ENCODE measurements at regions not wholly inside any gene's neighbourhood (a gene's known extent, or its start where the extent isn't known, plus 50 kb on each side); places are given as distances from the start of the nearest gene placed in this dataset.

DNA sequence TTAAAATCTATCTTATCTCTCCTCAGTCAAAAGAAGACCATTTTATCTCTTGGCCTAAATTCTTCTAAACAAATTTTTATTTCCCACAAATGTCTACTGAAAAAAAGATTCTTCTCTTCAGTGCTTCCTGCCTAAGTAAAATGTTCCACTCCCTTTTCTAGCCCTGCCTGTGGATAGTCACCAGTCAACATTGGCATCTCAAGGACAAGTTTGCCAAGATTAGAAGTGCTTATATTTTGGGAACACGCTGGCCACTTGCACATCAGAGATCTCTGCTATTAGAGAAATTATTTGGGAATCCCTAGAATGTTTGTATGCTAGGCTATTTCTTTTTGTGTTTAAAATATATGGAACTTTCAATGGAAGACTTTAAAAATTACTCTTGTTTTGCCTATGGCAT is 758.2 kb upstream of the CDH7 start:
- DNase-seq (ENCODE audit: low read depth, low spot score) = no peak

DNA sequence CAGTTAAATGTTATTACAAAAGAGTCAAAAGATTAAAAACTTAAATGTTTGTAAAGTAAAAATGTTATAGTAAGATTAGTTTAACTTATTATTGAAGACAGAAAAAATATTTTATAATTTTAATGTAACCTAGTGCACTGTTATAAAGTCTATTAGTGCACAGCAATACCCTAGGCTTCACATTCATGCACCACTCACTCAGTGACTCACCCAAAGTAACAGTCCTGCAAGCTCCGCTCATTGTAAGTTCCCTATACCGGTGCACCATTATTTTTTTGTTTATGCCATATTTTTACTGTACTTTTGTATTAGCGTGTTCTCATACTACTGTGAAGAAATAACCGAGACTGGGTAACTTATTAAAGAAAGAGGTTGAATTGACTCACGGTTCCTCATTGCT is 759.7 kb upstream of the CDH7 start:
- no peak for DNase-seq (ENCODE audit: low read depth, low spot score)

DNA sequence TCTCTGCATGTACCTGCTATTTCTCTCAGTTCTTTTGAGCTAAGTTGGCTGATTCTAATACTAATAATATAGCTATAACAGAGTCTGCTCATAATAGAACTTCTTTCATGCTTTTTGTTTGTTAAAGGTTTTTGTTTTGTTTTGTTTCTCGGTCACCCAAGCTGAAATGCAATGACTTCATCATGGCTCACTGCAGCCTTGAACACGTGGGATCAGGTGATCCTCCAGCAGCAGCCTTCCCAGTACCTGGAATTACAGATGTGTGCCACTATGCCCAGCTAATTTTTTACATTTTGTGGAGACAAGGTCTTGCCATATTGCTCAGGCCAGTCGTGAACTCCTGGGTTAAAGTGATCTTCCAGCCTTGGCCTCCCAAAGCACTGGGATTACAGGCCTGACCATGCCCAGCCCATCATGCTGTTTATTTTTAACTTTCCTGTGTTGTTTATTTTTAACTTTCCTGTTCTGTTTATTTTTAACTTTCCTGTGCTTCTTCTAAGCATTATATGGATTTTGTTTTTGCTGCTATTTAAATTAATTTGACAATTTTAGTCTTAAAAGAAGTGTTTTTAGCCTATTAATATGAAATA is 763.8 kb upstream of the CDH7 start:
- no peak for DNase-seq (ENCODE audit: low read depth, low spot score)

- no peak for DNase-seq (ENCODE audit: low read depth, low spot score)
These were observed 767.1 kb upstream of the CDH7 start for GRCh38 chr18:64983497-64984238.

GRCh38 chr18:64982414-64983055 is 768.3 kb upstream of the CDH7 start:
- no peak for DNase-seq (ENCODE audit: low read depth, low spot score)

GRCh38 chr18:64981915-64982314 is 768.9 kb upstream of the CDH7 start:
- no peak for DNase-seq (ENCODE audit: low read depth, low spot score)

DNA sequence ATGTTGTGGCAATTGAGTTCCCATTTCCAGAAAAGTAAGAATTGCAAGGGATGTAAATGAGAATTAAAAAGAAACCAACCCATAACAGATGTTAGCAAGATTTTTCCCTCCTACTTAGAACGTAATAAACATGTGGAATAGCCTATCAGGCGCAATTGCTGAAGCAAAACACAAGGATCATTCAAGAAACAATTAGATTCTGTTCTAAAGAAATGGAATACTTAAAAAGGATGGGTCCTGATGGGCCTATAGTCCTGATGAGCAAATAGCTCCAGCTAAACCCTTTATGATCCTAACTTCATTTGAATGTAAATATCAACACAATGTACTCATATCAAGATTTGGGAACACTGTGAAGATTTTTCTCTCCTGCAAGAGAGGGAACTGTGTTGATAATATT is 771.0 kb upstream of the CDH7 start:
- no peak for DNase-seq (ENCODE audit: low read depth, low spot score)

- no peak for DNase-seq (ENCODE audit: low read depth, low spot score)
These were observed 776.3 kb upstream of the CDH7 start for GRCh38 chr18:64974391-64975125.

GRCh38 chr18:64972545-64972944 is 778.3 kb upstream of the CDH7 start:
- no peak for DNase-seq (ENCODE audit: low read depth, low spot score)

DNA sequence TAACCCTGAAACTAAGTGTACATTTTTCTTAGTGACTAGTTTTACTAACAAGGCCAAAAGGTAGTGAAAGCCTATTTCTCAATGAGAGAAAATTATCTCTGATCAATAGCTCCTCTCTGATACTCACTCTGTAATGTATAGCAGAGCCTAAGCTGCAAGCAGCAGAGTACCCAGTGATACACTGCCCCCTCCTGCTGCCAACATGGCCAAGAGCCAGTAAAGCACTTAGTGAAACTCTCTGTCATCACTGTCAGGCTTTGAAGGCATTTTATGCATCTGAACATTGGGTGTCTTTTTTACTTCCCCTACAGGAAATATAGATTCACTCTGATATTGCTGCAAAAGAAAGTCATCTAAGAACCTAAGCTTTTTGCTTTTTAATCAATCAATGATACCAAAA is 784.1 kb upstream of the CDH7 start:
- no peak for DNase-seq (ENCODE audit: low read depth, low spot score)

DNA sequence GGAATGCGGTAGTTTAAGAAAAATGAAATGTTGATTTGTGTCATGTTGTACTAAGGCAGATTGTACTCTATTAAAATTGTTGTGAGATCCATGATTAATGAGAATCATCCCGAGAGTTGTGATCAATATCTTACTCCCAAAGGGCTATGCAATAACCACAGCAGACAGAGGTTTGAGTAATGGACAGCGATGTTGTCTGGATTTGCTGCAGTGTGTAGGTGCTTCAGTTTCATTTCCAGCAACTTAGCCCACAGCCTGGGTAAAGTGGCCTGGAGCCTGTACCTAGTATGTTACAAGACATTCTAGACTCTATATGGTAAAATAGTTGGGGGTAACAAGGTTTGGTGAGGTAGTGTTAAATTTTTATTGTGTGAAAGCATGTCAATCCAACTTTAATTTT is 794.3 kb upstream of the CDH7 start:
- DNase-seq (ENCODE audit: low read depth, low spot score) = no peak

- no peak for DNase-seq (ENCODE audit: low read depth, low spot score)
These were observed 800.9 kb upstream of the CDH7 start for GRCh38 chr18:64949885-64950284.

DNA sequence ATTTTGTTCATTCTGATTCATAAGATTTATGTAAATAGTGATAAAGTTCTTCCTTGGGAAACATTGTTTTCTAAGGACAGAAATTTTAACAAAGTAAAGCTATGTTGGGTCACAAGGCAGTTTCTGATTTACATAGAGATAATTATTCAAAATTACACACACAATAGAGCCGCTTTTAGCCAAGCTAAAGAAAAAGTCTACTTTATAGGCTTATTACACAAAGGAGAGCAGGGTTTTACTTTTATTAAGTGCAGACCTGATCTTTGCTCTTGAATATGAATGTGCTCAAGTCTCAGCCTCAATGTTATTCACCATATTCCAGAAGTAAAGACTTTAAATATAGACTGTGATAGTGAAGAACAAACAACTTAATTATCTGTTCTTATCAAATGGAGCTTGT is 787.8 kb upstream of the LINC00305 start:
- DNase-seq (ENCODE audit: low read depth, low spot score) = no peak

- DNase-seq (ENCODE audit: low read depth, low spot score) = no peak
These were observed 780.1 kb upstream of the LINC00305 start for GRCh38 chr18:64929036-64929435.

DNA sequence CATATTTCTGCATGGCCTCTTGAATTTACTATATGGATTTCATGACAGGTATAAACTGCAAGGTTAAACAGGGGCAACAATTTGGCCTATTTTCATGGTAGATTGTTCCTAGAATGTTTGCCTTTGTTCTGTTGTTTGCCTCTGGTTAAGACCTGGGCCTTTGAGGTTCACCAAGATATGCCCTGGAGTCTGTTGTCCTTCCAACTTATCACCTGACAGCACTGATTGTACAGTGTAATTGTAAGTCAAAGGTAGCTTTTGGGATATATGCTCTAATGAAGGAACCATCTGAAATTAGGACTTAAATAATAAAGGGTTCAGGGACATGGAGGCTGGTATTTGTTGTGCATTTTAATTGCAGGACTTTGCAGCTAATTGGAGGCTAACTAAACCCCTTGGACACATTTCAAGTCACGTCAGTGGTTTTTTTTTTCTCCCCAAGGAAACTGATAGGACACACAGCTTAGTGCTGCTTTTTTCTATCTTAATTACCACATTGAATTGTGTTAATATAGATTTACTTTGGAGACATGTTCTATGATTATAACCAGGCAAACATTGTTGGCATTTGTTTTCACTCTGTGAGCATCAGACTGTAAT is 771.2 kb upstream of the LINC00305 start:
- DNase-seq (ENCODE audit: low read depth, low spot score) = no peak

DNA sequence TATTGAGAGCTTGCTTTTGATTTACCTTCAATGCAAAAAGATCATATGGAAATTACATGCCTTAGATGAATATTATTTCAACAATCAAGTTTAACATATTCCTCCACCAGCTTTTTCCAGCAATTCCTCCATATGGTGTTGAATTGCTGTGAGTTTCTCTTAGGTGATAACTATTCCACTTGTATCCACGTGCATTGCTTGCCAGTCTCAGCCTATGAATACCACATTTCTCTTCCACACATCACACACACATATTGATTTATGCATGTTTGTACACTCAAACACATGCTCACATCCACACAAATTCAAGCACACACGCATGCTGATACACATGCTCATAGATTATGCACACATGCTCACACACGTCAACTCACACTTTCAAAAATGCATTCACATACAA is 770.0 kb upstream of the LINC00305 start:
- DNase-seq (ENCODE audit: low read depth, low spot score) = no peak

GRCh38 chr18:64893349-64893748 is 744.5 kb upstream of the LINC00305 start:
- no peak for DNase-seq (ENCODE audit: low read depth, low spot score)

- no peak for DNase-seq (ENCODE audit: low read depth, low spot score)
These were observed 740.1 kb upstream of the LINC00305 start for GRCh38 chr18:64888956-64889355.

DNA sequence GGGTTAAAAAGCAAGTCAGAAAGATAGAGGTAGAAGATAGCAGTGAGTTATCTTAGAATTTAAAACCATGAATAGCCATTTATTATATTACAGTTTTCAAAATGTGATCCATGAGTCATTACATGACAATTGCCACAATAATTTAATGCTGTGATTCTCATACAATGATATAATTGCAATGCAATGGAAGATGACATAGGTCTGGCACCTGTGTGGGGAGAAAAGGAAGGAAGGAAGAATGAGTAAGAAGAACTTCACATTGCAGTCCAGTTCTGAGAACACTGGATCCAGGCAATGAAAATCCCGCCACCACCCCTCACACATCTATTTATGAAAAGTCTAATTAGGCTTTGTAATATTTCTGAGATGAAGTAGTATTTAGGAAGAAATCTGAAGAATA is 738.1 kb upstream of the LINC00305 start:
- DNase-seq (ENCODE audit: low read depth, low spot score) = no peak

GRCh38 chr18:64882896-64883295 is 734.0 kb upstream of the LINC00305 start:
- DNase-seq (ENCODE audit: low read depth, low spot score) = no peak

DNA sequence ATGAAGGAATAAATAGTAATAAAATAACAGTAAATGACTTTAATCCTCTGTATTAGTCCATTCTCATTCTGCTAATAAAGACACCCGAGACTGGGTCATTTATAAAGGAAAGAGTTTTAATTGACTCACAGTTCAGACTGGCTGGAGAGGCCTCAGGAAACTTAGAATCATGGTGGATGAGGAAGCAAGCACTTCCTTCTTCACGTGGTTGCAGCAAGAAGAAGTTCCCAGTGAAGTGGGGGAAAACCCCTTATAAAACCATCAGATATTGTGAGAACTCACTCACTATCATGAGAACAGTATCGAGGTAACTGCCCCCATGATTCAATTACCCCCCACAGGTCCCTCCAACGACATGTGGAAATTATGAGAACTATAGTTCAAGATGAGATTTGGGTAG is 727.9 kb upstream of the LINC00305 start:
- DNase-seq (ENCODE audit: low read depth, low spot score) = no peak
